Stimulated activated CD4-positive, alpha-beta T cell treated with anti-CD3 and anti-CD28 coated beads, Interleukin-4, amount 100 ng/mL, for 24 hours (primary cell): ENCODE measurements at regions not wholly inside any gene's neighbourhood (a gene's known extent, or its start where the extent isn't known, plus 50 kb on each side); places are given as distances from the start of the nearest gene placed in this dataset.
"Not testable (repeated sequence)": the region's sequence is repeated elsewhere in the genome, so short reads cannot be mapped to it uniquely, and the experiment has no call there.

ENCODE experiments used
- DNase-seq: peaks from one replicate; pipeline ENCODE4 v3.0.0-alpha.2; 2020

GRCh38 chr2:84373391-84373790 lies 85.7 kb downstream of the SUCLG1 start:
- DNase-seq = no peak

GRCh38 chr2:84362541-84362940 lies 96.5 kb downstream of the SUCLG1 start:
- DNase-seq = no peak

- DNase-seq = no peak
Observed at GRCh38 chr2:84338069-84338468, 121.0 kb downstream of the SUCLG1 start.

GRCh38 chr2:84327645-84328249 lies 131.3 kb downstream of the SUCLG1 start:
- DNase-seq = no peak

GRCh38 chr2:84326831-84327432 lies 132.1 kb downstream of the SUCLG1 start:
- DNase-seq = no peak

- DNase-seq = no peak
Observed at GRCh38 chr2:84323890-84324289, 135.2 kb downstream of the SUCLG1 start.

- DNase-seq = no peak
Observed at GRCh38 chr2:84320940-84321339, 138.1 kb downstream of the SUCLG1 start.

GRCh38 chr2:84319581-84319980 lies 139.5 kb downstream of the SUCLG1 start:
- no peak for DNase-seq

- no peak for DNase-seq
Observed at GRCh38 chr2:84317135-84317534, 141.9 kb downstream of the SUCLG1 start.

GRCh38 chr2:84314901-84315330 lies 144.2 kb downstream of the SUCLG1 start:
- peak; percentile 81 for DNase-seq

GRCh38 chr2:84314250-84314649 lies 144.8 kb downstream of the SUCLG1 start:
- no peak for DNase-seq

- no peak for DNase-seq
Observed at GRCh38 chr2:84309281-84309680, 149.8 kb downstream of the SUCLG1 start.

- no peak for DNase-seq
Observed at GRCh38 chr2:84306361-84306760, 152.7 kb downstream of the SUCLG1 start.

GRCh38 chr2:84302513-84303412 lies 156.3 kb downstream of the SUCLG1 start:
- DNase-seq = peak; percentile 36

GRCh38 chr2:84301717-84302116 lies 157.4 kb downstream of the SUCLG1 start:
- DNase-seq = no peak

- no peak for DNase-seq
Observed at GRCh38 chr2:84300696-84301029, 158.4 kb downstream of the SUCLG1 start.

GRCh38 chr2:84300001-84300695 lies 158.9 kb downstream of the SUCLG1 start:
- DNase-seq = not testable (repeated sequence)

- DNase-seq = no peak
Observed at GRCh38 chr2:84299211-84299775, 159.8 kb downstream of the SUCLG1 start.

- no peak for DNase-seq
Observed at GRCh38 chr2:84297155-84297554, 161.9 kb downstream of the SUCLG1 start.

GRCh38 chr2:84293791-84294380 lies 165.2 kb downstream of the SUCLG1 start:
- DNase-seq = no peak

- DNase-seq = no peak
Observed at GRCh38 chr2:84292545-84292944, 166.5 kb downstream of the SUCLG1 start.

GRCh38 chr2:84290537-84290936 lies 168.5 kb downstream of the SUCLG1 start:
- DNase-seq = no peak

- no peak for DNase-seq
Observed at GRCh38 chr2:84288293-84288692, 170.8 kb downstream of the SUCLG1 start.
